HepG2 (cell line): ENCODE measurements at regions not wholly inside any gene's neighbourhood (a gene's known extent, or its start where the extent isn't known, plus 50 kb on each side); places are given as distances from the start of the nearest gene placed in this dataset.

Experiments
- BRCA1 ChIP-seq: sonication (generic); formaldehyde crosslinking; IDR thresholded peaks from 2 replicates; pipeline ENCODE4 v1.4.0; 2020; ENCODE audit warnings: missing genetic modification reagents
- FOXA3 ChIP-seq: IDR thresholded peaks from 2 replicates; pipeline ENCODE4 v1.6.1; 2016; ENCODE audit warnings: missing genetic modification reagents, missing compliant biosample characterization
- JUNB ChIP-seq: sonication (generic); formaldehyde crosslinking; IDR thresholded peaks from 2 replicates; pipeline ENCODE4 v1.8.0; 2022; ENCODE audit warnings: missing genetic modification reagents, mild to moderate bottlenecking, borderline replicate concordance
- KAT8 ChIP-seq: IDR thresholded peaks from 2 replicates; pipeline ENCODE4 v1.6.1; 2016; ENCODE audit warnings: missing genetic modification reagents, missing compliant biosample characterization
- KDM1A ChIP-seq: IDR thresholded peaks from 2 replicates; pipeline ENCODE4 v1.6.1; 2016; ENCODE audit warnings: missing compliant biosample characterization
- RAD51 ChIP-seq: fragments of 450-650 bp; IDR thresholded peaks from 2 replicates; pipeline ENCODE4 v1.6.1; 2016; ENCODE audit warnings: borderline replicate concordance
- SIN3A ChIP-seq: IDR thresholded peaks from 2 replicates; pipeline ENCODE4 v1.6.1; 2011; ENCODE audit warnings: low read depth, mild to moderate bottlenecking, control low read depth, low read length, borderline replicate concordance
- TF ChIP-seq, protein P1 (sequence below): sonication (generic); formaldehyde crosslinking; IDR thresholded peaks from 2 replicates; pipeline ENCODE4 v1.4.0; 2020; ENCODE audit warnings: missing genetic modification reagents
- TF ChIP-seq, protein P2 (sequence below): sonication (generic); formaldehyde crosslinking; IDR thresholded peaks from 2 replicates; pipeline ENCODE4 v1.4.0; 2020; ENCODE audit warnings: missing genetic modification reagents

DNA sequence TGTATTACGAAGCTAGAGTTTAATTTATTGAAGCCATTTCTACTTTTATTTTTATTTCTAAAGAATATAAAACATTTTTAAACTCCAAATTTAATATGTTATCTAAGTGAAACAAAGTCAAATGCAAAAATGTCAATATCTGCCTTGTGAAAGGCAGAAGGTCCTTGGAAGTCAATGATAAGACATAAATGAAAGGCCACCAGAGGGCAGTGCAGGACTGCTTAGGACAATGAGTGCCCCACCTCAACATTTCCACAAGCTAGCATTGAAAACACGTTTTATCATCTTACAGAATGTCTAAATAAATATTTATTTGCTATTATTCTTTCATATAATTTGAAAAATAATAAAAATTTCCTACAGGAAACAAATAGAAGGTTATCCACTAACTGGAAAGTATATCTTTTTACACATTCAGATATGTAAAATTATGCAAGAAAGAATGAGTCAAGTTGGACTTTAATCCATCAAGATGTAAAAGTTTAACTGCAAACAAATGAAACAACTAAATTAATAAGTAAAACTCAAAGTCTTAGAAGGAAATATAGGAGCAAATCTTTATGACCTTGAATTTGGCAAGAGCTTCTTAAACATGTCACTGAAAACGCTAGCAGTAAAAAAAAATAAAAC, 140.1 kb upstream of the FMN2 start:
- TF ChIP-seq JUNB (CRISPR knock-in tag) (no peak), FOXA3 (CRISPR knock-in tag) (no peak), KAT8 (no peak), BRCA1 (CRISPR knock-in tag) (no peak), RAD51 (no peak), SIN3A (no peak), KDM1A (no peak)
- TF ChIP-seq, protein P1, sequence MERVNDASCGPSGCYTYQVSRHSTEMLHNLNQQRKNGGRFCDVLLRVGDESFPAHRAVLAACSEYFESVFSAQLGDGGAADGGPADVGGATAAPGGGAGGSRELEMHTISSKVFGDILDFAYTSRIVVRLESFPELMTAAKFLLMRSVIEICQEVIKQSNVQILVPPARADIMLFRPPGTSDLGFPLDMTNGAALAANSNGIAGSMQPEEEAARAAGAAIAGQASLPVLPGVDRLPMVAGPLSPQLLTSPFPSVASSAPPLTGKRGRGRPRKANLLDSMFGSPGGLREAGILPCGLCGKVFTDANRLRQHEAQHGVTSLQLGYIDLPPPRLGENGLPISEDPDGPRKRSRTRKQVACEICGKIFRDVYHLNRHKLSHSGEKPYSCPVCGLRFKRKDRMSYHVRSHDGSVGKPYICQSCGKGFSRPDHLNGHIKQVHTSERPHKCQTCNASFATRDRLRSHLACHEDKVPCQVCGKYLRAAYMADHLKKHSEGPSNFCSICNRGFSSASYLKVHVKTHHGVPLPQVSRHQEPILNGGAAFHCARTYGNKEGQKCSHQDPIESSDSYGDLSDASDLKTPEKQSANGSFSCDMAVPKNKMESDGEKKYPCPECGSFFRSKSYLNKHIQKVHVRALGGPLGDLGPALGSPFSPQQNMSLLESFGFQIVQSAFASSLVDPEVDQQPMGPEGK (CRISPR knock-in tag): no peak
- TF ChIP-seq, protein P2, sequence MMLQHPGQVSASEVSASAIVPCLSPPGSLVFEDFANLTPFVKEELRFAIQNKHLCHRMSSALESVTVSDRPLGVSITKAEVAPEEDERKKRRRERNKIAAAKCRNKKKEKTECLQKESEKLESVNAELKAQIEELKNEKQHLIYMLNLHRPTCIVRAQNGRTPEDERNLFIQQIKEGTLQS (CRISPR knock-in tag): no peak
